GM19397 (cell line): ENCODE measurements at regions not wholly inside any gene's neighbourhood (a gene's known extent, or its start where the extent isn't known, plus 50 kb on each side); places are given as distances from the start of the nearest gene placed in this dataset.
A peak's percentile ranks its signal among the peaks of the same experiment; 100 is the strongest.
"Not testable (repeated sequence)": the region's sequence is repeated elsewhere in the genome, so short reads cannot be mapped to it uniquely, and the experiment has no call there.

Source experiments
- ATAC-seq: cut with Tn5 transposase; IDR thresholded peaks from one replicate; pipeline ENCODE4 v1.9.1; 2021; ENCODE audit warnings: mild to moderate bottlenecking, moderate library complexity; ENCODE audit not compliant: unreplicated experiment

DNA sequence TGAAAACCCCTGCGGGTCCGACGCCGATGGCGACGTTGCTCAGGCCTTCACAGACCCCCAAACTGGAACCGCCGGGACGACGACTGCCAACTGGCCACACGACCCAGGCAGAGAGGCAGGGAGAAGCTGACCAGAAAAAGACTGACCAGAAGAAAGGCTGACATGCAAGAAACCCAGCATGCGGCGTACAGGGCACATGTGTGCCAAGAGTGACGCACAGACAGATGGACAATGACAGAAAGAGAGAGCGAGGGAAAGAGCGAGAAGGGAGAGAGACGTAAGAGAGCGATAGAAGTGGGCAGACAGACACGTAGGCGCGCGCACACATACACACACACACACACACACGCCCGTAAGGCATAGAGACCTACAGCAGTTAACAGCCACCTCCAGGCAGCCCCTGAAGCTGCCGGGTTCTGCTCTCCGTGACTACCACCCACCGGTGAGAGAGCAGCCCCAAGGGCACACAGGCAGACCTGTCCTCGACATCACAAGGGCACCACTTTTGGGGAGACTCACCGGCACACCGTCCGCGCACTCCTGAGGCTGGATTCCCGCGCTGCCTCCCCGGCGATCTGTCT, 67.2 kb upstream of the ZNF527 start:
- ATAC-seq: no peak

DNA sequence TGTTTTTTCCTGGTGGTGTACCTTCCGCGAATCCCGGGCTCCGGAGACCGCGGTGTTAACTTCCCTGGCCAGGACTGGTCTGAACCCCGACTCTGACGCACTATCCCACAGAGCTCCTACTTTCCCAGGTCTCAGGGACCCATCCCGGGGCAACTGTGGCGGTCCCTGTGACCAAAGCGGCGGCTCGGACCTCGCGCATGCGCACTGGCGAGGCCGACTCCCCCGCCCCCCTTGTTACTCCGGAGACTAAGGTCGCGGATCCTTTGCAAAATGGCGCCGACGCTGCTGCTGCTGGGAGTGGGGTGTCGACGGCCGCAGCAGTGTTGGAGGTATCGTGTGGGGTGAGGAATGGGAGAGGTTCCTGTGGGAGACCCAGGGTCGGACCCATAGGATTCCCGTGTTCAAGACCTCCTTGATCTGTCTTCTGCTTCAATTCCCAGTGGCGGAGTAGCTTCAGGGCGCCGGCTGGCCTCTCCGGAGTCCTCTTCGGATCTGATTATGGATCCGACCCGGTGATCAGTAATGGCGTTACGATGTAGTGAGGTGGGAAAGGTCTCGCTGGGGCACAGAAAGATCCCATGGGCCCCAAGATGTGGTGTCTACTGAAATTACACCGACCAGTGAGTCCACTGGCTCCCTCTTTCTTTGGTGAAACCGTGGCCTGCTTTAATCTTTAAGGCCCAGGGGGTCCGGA, 66.6 kb upstream of the ZNF527 start:
- ATAC-seq: no peak

DNA sequence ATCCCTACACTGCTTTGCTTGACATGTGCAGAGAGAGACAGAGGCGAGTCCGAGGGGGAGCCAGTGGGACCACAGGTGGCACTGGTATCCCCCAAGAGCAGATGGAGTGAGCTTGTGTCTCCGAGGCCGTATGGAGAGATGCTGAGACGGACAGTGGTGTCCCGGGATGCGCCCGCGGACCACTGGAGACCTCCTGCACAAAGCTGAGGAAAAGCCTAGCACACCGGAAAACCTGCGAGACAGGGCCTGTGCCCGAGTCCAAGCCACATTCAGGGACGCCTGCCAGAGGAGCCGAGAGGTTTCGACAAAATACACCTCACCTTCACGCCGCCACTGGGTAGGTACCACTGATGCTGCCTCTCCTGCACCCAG, 66.0 kb upstream of the ZNF527 start:
- ATAC-seq: no peak

DNA sequence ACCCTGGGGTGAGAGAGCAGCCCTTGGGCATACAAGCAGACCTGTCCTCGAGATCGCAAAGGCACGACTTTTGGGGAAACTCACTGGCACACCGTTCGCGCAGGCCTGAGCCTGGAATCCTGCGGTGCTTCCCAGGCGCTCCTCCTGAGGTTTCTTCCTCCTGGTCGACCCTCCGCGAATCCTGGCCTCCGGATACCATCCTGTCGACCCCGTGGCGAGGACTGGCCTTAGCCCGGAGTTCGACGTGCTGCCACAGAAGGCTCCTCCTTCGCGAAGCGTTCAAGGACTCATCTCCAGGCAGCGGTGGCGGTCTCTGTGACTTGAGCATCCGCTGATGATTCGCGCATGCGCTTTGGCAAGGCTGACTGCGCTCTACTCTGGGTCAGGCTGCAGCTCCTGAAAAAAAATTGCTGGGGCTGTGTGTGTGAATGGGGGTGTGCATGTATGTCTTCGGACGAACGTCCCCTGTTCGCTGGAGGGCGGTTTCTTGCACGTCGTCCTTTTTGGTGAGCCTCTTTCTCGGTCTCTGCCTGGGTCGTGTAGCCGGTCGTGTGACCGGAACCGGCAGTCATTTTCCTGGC, 64.4 kb upstream of the ZNF527 start:
- ATAC-seq: no peak

DNA sequence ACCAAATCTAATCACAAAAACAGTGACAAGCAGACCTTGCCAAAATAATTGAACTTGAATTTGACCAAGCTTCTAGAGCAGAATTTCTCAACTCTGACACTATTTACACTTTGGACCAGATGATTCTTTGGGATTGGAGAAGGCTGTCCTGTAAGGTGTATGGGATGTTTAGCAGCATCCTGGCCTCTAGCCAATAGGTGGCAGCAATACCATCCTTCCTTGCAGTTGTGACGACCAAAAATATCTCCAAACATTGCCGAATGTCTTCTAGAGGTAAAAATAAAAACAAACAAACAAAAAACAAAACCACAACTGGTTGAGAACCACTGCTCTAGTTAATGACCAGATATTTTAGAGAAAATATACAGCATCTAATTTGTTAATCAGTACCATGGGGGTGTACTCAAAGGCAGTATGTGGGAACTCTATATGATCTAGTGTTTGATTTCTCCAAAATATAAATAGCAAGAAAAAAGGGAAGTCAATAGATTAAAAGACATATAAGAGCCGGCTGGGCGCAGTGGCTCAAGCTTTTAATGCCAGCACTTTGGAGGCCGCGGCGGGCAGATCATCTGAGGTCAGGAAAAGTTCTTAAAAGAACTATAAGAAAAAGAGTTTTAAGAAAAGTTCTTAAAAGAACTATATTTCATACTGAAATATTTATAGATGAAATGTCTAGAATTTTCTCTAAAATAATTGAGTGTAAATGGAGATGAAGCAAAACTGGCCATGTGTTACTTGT, 60.9 kb upstream of the ZNF527 start:
- ATAC-seq: no peak

DNA sequence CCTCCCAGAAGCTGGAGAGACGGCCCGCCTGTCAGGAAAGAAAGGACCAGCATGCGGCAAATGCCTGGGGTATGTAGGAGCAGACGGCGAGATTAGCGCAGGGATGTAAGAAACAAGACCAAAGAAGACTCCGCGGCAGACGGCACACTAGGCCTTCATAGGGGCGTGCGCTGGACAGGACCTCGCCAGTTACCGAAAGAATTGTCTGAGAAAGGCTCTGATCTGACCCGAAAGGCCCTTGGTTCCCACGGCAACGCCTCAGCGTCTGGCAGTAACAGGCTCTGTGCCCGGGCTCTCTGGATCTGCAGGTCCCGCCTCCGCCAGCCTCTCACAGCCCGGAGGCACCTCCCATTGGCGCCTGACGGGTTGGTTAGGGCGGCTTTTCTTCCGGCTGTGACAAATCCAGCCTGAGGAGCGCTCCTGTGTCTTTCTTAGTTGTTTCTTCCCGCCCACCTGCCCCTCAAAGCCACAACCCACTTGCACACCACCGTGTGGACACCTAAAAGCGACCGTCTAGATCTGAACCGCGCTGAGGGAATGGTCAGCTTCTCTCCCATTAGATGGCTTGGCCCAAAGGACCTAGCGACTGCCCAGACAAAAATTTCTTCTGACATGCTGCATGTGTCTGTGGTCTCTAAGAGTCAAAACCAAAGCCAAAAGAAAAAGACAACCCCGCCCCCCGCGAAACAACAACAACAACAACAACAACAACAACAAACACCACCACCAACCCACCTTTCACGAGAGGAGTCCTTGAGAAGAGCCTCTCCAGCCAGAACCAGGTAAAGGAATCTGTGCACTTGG, 58.2 kb upstream of the ZNF527 start:
- ATAC-seq: not testable (repeated sequence)

DNA sequence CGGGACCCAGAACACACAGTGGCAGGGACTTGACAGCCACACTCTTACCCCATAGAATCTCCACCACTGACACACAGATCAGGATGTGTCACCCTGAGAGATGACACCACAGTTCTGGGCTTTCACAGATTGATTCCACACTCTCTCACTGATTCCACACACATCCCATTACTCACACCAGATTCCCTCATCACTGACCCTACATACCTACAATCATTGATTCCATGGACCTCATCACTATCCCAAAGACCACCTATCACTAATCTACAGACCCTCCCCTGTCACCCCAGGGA, 57.6 kb upstream of the ZNF527 start:
- no peak for ATAC-seq

DNA sequence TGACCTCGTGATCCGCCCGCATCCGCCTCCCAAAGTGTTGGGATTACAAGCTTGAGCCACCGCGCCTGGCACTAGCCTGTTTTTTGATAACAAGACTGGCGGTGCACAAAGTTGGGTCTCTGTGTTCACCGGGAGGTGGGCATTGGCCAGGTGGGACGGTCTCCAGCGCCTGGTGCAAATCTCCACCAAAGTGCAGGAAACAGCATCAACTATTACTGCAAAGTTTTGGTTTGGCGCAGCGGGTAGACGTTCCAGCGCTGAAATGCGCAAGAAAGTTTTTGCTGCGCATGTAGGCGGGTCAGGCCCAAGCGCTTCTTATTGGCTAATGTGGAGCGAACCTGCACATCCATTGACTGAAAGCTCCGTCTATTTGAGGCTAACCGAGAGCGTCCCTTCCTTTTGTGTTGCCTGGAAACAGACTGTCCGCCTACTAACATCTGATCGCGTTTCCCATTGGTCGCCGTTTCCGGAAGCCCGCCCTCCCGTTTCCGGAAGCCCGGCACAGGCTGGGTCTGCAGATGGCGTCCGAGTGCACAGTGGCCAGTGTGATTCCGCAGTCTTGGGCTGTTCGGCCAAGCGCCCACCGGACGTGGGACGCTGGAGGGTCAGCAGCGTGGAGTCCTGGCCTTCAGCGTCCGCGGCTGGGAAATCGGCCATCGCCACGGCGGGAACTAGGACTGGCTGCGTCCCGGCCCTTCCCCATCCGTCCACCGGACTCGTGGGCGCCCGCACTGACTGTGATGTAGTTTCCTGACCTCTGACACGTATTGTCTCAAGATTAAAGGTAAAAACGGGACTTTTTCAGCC, 53.3 kb upstream of the ZNF527 start:
- peak; percentile 97 for ATAC-seq

DNA sequence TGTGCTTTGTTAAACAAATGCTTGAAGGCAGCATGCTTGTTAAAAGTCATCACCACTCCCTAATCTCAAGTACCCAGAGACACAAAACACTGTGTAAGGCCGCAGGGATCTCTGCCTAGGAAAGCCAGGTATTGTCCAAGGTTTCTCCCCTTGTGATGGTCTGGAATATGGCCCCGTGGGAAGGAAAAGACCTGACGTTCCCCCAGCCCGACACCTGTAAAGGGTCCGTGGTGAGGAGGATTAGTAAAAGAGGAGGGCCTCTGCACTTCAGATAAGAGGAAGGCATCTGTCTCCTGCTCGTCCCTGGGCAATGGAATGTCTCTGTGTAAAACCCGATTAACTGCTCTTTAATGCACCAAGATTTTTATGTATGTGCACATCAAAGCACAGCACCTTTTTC, 49.9 kb upstream of the ZNF527 start:
- not testable (repeated sequence) for ATAC-seq
